HL-60 (cell line): ENCODE measurements at regions not wholly inside any gene's neighbourhood (a gene's known extent, or its start where the extent isn't known, plus 50 kb on each side); places are given as distances from the start of the nearest gene placed in this dataset.

Experiments
- DNase-seq, 2 experiments: peaks; one replicate each; pipeline ENCODE4 v3.0.0-alpha.2; 2010 to 2020; ENCODE audit warnings: low read depth in 1 of 2, low spot score in 1 of 2
- H3K27ac ChIP-seq: fragments of 250-450 bp; sonication (Bioruptor Pico); replicated peaks from 2 replicates; pipeline ENCODE4 v1.5.1; 2020; ENCODE audit warnings: mild to moderate bottlenecking, moderate library complexity
- H3K27me3 ChIP-seq: fragments of 250-450 bp; sonication (Bioruptor Pico); 2 replicates; pipeline ENCODE4 v1.5.1; 2021; ENCODE audit warnings: mild to moderate bottlenecking, moderate library complexity; ENCODE audit not compliant: insufficient read depth, poor library complexity, severe bottlenecking
- H3K4me3 ChIP-seq: replicated peaks from 2 replicates; pipeline ENCODE4 v1.5.1; 2011; ENCODE audit warnings: mild to moderate bottlenecking, control low read depth, low read length; ENCODE audit not compliant: insufficient read depth
- CTCF ChIP-seq: IDR thresholded peaks from one replicate; pipeline ENCODE4 v1.5.1; 2011; ENCODE audit warnings: low read length, control low read depth, inconsistent platforms; ENCODE audit not compliant: insufficient read depth
- GABPA ChIP-seq: IDR thresholded peaks from 2 replicates; pipeline ENCODE4 v1.6.1; 2012; ENCODE audit warnings: low read depth
- POLR2AphosphoS5 ChIP-seq: IDR thresholded peaks from 2 replicates; pipeline ENCODE4 v1.6.1; 2012; ENCODE audit warnings: low read depth
- SPI1 ChIP-seq: IDR thresholded peaks from 2 replicates; pipeline ENCODE4 v1.6.1; 2012; ENCODE audit warnings: low read depth, mild to moderate bottlenecking, borderline replicate concordance
- TF ChIP-seq, protein P1 (sequence below): IDR thresholded peaks from 2 replicates; pipeline ENCODE4 v1.6.1; 2012; ENCODE audit warnings: low read depth; ENCODE audit not compliant: insufficient replicate concordance

DNA sequence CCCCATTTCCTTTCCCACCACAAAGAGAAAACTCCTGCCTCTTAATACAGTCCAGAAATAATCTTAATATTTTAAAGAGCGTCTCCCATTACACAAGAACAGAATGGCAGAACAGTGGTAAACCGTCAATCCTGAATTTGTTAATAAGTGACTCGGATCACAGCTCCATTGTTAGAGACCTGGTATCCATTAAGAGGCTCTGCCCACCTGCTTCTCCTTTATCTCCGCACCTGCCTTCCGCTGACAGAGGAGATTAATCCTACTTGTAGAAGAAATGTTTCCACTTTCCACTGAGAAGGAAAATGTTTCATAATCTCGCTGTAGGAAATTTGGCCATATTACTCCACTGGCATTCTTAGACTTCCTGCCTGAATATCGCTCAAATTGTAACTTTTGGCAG is 1493.2 kb downstream of the MAT2B start:
- TF ChIP-seq SPI1 (no peak), POLR2AphosphoS5 (no peak), GABPA (no peak), CTCF (no peak)
- TF ChIP-seq, protein P1, sequence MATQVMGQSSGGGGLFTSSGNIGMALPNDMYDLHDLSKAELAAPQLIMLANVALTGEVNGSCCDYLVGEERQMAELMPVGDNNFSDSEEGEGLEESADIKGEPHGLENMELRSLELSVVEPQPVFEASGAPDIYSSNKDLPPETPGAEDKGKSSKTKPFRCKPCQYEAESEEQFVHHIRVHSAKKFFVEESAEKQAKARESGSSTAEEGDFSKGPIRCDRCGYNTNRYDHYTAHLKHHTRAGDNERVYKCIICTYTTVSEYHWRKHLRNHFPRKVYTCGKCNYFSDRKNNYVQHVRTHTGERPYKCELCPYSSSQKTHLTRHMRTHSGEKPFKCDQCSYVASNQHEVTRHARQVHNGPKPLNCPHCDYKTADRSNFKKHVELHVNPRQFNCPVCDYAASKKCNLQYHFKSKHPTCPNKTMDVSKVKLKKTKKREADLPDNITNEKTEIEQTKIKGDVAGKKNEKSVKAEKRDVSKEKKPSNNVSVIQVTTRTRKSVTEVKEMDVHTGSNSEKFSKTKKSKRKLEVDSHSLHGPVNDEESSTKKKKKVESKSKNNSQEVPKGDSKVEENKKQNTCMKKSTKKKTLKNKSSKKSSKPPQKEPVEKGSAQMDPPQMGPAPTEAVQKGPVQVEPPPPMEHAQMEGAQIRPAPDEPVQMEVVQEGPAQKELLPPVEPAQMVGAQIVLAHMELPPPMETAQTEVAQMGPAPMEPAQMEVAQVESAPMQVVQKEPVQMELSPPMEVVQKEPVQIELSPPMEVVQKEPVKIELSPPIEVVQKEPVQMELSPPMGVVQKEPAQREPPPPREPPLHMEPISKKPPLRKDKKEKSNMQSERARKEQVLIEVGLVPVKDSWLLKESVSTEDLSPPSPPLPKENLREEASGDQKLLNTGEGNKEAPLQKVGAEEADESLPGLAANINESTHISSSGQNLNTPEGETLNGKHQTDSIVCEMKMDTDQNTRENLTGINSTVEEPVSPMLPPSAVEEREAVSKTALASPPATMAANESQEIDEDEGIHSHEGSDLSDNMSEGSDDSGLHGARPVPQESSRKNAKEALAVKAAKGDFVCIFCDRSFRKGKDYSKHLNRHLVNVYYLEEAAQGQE: no peak
- H3K27me3 ChIP-seq: no peaks in the 10 kb centered on the region
- H3K4me3 ChIP-seq: no peak overlapping the region
- H3K27ac ChIP-seq: no peak overlapping the region
- DNase-seq: no peak

DNA sequence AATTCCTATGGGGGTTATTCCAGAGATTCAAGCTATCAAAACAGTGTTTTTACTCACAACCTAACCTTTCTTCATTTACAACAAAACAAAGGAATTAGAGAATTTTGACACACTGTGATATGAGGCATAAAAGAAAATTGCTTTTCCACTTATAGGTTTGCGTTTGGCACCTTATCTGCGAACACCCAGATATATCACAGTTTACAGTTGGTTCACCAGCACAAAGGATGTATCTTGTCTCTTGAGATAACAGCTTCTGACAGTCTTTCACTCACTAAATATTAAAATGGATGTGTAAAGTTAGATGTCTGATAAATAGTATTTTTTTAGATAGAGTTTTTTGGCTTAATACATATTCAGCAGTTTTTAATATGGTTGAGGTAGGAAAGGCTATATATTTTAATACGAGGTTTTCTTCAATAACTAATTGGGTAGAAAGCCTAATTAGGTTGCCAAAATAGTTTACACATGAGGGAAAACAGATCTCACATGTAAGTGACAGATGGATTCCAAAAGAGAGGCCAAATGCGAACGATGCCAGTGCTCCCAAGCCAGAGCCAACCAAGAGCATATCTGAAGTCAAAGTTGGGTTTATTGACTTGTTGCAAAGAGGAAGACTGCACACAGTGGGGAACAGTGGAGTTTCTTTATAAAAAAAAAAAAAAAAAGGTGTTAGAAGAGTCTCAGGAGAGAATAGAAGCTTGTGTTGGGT is 1495.2 kb downstream of the MAT2B start:
- Histone ChIP-seq H3K27ac (no peak overlapping the region), H3K27me3 (no peaks in the 10 kb centered on the region), H3K4me3 (no peak overlapping the region)
- no peak for TF ChIP-seq CTCF
- TF ChIP-seq, protein P1: no peak
- TF ChIP-seq GABPA: no peak
- no peak for TF ChIP-seq SPI1
- TF ChIP-seq POLR2AphosphoS5: no peak
- DNase-seq: no peak

DNA sequence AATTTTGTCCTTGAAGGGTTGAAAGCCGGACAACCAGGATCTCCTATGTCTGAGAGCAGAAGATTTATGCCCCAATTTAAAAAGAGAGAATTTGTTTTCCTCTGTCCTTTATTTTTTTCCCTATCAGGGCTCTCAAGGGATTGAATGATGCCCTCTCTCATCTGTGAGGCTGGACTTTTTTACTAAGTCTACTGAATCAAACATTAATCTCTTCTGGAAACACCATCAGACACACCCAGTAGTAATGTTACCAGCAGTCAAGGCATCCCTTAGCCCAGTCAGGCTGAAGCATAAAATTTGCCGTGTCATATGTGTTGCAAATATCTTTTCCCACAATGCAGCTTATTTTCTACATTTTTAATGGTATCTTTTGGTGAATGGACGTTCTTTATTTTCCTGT is 1497.9 kb downstream of the MAT2B start:
- Histone ChIP-seq H3K27me3 (no peaks in the 10 kb centered on the region), H3K27ac (no peak overlapping the region), H3K4me3 (no peak overlapping the region)
- TF ChIP-seq POLR2AphosphoS5 (no peak), SPI1 (no peak), GABPA (no peak), CTCF (no peak)
- TF ChIP-seq, protein P1: no peak
- DNase-seq: no peak
